ENCODE measurements at regions not wholly inside any gene's neighbourhood (a gene's known extent, or its start where the extent isn't known, plus 50 kb on each side); places are given as distances from the start of the nearest gene placed in this dataset.
"Not testable (repeated sequence)": the region's sequence is repeated elsewhere in the genome, so short reads cannot be mapped to it uniquely, and the experiment has no call there.

DNA sequence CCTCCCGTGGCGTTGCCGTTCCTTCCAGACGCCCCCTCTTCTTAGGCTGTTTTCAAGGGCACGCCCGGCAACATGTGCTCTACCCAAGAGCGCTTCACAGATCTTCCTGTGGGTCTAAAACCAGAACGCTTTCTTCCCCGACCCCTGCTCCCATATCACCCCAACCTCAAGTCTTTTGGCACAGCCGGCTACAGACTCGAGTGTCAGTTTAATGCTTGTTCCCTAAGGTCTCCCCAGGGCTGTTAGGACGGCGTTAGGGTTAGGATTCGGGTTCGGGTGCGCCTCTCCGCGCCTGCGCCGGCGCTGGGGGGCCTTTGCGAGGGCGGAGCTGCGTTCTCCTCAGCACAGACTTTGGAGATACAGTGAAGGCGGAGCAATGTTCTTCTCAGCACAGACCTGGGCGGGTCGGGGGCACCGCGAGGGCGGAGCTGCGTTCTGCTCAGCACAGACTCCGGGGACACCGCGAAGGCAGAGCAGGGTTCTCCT lies 274.7 kb downstream of the CCDC74A start:
- not testable (repeated sequence) for TF ChIP-seq CTCF, POLR2A (IDR thresholded peaks at IDR 0.05)

Measured in testis (tissue), 2 donors.